ENCODE measurements at regions not wholly inside any gene's neighbourhood (a gene's known extent, or its start where the extent isn't known, plus 50 kb on each side); places are given as distances from the start of the nearest gene placed in this dataset.

DNA sequence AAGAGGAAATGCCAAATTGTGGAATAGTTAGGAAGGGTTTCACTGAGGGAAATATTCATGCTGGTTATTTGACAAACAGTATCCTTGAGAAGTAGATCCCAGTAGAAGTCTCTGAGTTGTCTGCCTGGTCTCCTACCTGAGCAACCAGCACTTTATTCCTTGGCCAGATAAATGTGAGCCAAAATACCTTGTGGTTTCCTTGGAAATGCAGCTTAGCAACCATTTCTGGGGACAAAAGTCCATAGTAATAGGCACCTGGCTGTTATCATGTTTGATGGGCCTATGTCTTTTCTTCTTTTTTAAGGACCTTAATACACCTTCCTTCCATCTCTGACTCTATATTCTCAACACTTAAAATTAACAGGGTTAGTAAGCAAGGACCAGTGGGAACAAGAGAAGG, 217.1 kb upstream of the MARCKS start:
- DNase-seq, result no peak
- peak; percentile 20 for ATAC-seq
- intact Hi-C loops (cut with DNase I, micrococcal nuclease), result no loop called here

DNA sequence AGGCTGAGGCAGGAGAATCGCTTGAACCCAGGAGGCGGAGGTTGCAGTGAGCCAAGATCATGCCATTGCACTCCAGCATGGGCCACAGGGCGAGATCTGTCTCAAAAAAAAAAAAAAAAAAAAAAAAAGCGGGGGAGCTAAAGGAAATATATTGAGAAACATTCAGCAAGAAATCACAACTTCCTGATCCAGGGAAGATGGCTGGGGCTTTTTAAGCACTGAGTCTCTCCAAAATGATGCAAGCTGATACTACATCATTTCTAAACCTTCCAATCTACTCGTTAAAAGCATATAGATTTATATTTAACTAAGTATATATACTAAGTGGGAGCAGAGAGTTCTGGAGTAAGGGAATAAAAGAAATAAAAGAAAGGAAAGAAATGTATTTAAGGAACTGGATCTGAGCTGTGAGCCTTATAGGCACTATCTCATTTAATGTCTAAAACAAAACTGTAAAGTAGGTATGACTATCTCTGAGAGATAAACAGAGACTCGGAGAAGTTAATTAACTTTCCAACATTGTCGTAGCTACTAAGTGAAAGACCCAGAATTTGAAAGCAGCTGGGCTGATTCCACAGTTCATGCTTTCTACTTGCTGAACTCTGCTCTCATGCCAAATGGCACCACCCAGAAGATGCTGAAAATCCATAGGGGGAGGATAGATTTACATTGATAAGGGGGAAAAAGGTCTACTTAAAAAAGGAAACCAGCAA, 215.0 kb upstream of the MARCKS start:
- ATAC-seq (peak; percentile 7), DNase-seq (no peak)
- intact Hi-C loops (cut with DNase I, micrococcal nuclease), result no loop called here

- intact Hi-C loops (cut with DNase I, micrococcal nuclease), result no loop called here
- DNase-seq (peak; percentile 86 to 90), ATAC-seq (peak; percentile 89)
Measured at GRCh38 chr6:113642714-113643406, 214.3 kb upstream of the MARCKS start.

DNA sequence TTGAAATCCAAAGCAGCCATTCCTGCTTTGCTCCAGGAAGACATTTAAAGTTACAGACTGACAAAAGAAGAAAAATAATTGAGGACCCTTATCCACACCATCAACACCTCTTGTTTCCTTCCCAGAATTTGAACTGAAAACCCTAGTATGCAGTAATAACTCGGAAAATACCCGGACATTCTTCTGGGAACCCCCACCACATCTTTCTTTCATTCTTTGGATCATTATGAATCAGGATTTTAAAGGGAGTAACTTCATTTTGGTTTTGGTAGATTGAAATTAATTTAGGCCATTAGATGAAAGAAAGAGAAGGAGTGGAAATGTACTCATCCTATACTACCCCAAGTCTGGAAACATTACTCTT, 213.8 kb upstream of the MARCKS start:
- no peak for DNase-seq
- no peak for ATAC-seq
- intact Hi-C loops (cut with DNase I, micrococcal nuclease), result no loop called here

GRCh38 chr6:113644861-113645575, 212.1 kb upstream of the MARCKS start:
- peak in 1 of 2 donors; percentile 19 for DNase-seq
- peak; percentile 12 for ATAC-seq
- intact Hi-C loops (cut with DNase I, micrococcal nuclease), result no loop called here

DNA sequence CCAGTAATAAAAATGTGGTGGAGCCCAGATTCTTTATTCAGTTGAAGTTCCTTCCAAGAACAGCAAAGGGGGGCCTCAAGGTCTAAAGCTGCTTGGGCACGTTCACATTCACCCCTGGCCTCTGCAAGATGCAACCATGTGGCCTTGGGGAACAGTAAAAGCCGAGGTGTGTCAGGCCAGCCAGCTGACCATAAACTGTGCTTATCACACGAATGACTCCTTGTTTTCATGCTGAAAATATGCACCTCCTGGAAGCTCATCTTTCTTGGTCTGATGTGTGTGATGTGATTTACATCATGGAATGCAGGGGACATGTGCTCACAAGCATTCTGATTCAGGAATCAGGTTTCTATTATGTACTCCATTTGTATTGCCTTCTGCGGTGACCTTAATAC, 211.6 kb upstream of the MARCKS start:
- peak; percentile 70 for ATAC-seq
- intact Hi-C loops (cut with DNase I, micrococcal nuclease), result no loop called here
- DNase-seq, result peak; percentile 55 to 80

- intact Hi-C loops (cut with DNase I, micrococcal nuclease), result no loop called here
- ATAC-seq (no peak), DNase-seq (no peak)
Measured at GRCh38 chr6:113645986-113646385, 211.2 kb upstream of the MARCKS start.

DNA sequence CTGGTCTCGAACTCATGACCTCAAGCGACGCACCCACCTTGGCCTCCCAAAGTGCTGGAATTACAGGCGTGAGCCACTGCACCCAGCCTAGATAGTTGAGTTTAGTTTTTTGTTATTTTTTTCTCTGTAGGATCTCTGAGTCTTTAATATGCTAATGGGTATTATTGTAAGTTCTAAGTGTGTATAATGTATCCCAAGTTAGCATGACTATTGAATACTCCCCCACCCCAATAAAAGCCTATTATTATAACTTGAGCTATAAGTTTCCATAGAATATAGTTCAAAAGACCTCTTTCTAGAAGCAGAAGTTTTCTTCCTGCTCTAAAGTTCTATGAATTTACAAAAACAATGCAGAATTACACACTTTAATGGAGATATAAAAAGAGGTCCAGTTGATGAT, 210.4 kb upstream of the MARCKS start:
- DNase-seq, result no peak
- intact Hi-C loops (cut with DNase I, micrococcal nuclease), result no loop called here
- no peak for ATAC-seq

DNA sequence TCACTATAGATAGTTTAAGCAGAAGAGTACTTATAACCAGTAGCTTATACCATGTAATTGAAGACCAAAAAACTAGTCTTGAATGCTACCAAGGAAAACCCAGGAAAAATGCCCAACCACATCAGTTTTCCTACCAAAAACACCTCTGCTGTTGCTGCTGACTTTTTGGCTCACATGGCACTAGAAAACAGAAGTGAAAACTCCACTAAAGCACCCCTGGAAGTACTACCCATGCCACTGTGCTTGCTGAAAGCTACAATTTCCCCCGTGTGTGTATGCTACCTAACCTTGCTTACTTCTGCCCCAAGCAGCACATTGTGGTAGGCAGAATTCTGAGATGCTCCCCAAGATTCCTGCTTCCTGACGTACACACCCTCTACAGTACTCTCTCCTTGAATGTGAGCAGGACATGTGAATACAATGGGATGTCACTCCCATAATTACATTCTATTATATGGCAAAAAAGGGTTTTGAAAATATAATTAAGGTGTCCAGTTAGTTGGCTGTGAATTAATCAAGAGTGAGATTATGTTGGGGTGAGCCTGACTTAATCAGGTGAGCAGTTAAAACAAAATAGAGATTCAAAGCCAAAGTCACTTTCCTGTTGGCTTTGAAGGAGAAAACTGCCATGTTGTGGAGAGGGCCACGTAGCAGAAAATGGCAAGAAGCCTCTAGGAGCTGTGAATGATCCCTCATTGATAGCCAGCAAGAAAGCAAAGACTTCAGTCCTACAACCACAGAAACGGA, 209.8 kb upstream of the MARCKS start:
- DNase-seq (no peak), ATAC-seq (no peak)
- intact Hi-C loops (cut with DNase I, micrococcal nuclease), result no loop called here

DNA sequence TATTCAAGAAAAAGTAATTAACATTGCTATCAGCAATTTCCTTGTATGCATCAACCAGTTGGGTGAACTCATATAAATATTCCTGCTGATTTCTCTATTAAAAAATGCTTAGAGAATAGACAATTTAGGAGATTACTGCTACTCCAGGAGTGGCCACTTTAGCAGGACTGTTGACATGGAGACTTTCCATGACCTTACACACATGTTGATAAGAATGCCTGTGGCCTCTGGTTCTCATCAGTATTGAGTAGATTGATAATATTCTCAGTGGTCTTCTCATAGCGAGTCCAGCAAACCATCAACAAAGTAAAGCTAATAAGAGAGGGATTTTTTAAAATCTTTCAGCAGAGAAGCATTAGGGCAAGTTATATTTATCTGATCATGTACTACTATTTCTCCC, 208.4 kb upstream of the MARCKS start:
- DNase-seq, result no peak
- no peak for ATAC-seq
- intact Hi-C loops (cut with DNase I, micrococcal nuclease), result no loop called here

GRCh38 chr6:113649276-113649675, 207.9 kb upstream of the MARCKS start:
- peak; percentile 55 for ATAC-seq
- intact Hi-C loops (cut with DNase I, micrococcal nuclease), result no loop called here
- DNase-seq, result peak in 1 of 2 donors; percentile 45

DNA sequence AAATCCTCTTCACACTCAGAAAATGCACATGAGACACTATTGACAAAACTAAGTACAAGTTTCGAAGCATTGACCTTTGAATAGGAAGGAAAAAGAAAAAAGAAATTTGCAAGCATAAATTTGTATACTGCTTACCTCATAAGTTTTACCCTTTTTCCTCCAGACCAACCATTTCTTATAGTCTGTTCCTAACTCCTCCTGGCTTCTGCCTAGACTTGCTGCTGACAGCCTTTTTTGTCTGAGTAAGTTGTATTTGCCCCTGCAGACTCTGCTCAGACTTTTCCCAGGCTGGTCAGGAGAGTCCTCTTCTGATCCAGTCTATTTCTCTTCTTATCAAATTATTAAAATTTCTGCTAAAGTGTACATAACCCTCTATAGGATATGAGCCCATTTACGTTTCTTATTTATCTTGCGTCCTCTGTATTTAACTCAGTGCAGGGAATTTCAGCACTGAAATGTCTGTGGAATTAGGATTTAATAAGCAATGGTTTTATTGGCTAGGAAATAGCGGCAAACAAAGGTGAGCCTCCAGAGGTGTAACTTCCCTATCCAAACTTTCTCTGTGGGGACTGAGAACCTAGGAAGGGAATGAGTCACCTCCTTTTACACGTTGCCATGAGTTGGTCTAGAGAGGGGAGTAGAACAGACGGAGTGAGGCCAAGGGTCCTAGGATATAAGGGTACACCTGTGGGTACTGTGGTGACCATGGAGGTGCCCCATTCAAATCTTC, 207.1 kb upstream of the MARCKS start:
- no peak for DNase-seq
- intact Hi-C loops (cut with DNase I, micrococcal nuclease), result no loop called here
- no peak for ATAC-seq

DNA sequence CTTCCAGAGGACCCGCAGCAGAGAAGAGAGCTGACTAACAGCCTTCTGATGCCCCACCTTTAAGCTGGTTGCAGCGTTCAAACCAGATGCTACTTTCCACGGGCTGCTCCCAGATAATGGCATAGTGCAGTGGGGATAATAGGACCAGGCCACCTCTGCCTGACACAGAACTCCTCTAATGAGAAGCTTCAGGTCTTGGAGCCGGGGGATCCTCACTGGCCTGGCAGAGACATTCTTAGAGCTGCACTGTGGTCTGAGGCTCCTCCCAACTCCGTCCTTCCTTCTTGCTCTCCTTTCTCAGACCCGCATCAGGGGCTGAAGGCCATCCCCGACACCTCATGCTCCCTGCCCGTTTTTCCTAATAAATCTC, 206.6 kb upstream of the MARCKS start:
- DNase-seq (no peak), ATAC-seq (no peak)

GRCh38 chr6:113651120-113651519, 206.0 kb upstream of the MARCKS start:
- ATAC-seq (no peak), DNase-seq (peak in 1 of 2 donors; percentile 38)
- intact Hi-C loops (cut with DNase I, micrococcal nuclease), result no loop called here

More for the DNA sequence above, 206.6 kb upstream of the MARCKS start:
- intact Hi-C loops (cut with DNase I, micrococcal nuclease), result no loop called here

- DNase-seq, result no peak
- ATAC-seq, result no peak
- intact Hi-C loops (cut with DNase I, micrococcal nuclease), result no loop called here
Measured at GRCh38 chr6:113651920-113652319, 205.2 kb upstream of the MARCKS start.

GRCh38 chr6:113653275-113653674, 203.9 kb upstream of the MARCKS start:
- intact Hi-C loops (cut with DNase I, micrococcal nuclease), result no loop called here
- ATAC-seq (no peak), DNase-seq (no peak)

DNA sequence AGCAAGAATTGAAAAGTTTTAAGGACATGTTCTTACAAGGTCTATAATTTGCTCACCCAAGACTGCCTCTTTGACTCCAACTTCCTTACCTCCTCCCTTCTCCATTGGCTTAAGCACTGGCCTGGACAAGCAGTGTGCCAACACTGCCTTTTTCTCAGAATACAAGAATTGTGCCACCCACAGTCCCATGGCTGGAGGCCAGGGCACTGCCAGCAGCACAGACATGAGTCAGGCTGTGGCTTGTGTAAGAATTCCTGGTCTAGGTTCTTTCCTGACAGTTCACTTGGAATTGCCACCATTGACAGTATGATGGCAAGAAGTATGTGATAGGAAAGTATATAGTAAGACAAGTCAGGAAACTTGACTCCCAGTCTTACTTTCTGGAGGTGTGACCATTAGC, 202.7 kb upstream of the MARCKS start:
- peak; percentile 58 for ATAC-seq
- intact Hi-C loops (cut with DNase I, micrococcal nuclease), result no loop called here
- peak; percentile 26 to 50 for DNase-seq

DNA sequence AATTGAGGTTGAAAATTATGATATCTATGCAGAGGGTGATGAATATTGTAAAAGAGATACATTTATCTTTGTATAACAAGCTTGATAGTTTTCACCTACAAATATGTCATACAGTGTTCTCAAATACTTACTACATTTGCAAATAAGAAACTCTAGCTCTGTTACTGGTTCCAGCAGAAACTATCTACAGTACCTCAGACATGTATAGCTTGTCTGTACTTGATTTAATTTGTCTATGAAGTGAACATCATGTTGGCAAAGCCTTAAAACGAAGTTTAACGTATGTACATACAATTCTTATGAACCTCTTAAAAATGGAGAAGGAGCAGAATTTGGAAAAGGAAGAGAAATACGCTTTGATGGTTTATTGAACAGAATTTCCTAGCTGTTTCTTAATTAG, 201.4 kb upstream of the MARCKS start:
- DNase-seq, result no peak
- no peak for ATAC-seq
- intact Hi-C loops (cut with DNase I, micrococcal nuclease), result no loop called here
